Stimulated activated CD4-positive, alpha-beta T cell treated with anti-CD3 and anti-CD28 coated beads, Interleukin-15, amount 100 ng/mL, for 1 hour (primary cell): ENCODE measurements at regions not wholly inside any gene's neighbourhood (a gene's known extent, or its start where the extent isn't known, plus 50 kb on each side); places are given as distances from the start of the nearest gene placed in this dataset.
"Not testable (repeated sequence)": the region's sequence is repeated elsewhere in the genome, so short reads cannot be mapped to it uniquely, and the experiment has no call there.

ENCODE experiments used
- DNase-seq, 2 donors: peaks; one replicate each; pipeline ENCODE4 v3.0.0-alpha.2; 2020; ENCODE audit warnings: low read depth in 1 of 2, low spot score in 1 of 2

GRCh38 chr6:112504621-112505020, 157.5 kb downstream of the RFPL4B start:
- no peak for DNase-seq

GRCh38 chr6:112511441-112511840, 164.3 kb downstream of the RFPL4B start:
- no peak for DNase-seq

DNA sequence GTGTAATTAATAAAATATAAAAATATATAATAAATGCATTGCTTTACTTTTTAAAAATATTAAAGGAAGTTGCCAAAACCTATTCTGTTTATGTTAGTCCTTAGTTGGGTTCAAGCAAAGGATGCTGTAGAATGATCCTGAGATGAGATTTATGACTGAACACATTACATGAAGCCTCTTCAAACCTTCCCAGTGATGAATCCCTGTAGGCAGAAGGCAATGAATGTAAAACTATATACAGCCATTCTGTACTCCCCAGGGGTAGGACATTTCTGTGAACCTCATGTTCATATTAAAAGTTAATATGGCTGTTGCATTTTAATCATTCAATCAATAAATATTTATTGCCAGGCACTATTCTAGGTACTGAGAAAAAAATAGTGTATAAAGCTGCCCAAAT, 166.0 kb downstream of the RFPL4B start:
- DNase-seq, result no peak

GRCh38 chr6:112522587-112522986, 175.5 kb downstream of the RFPL4B start:
- no peak for DNase-seq

GRCh38 chr6:112524071-112524470, 176.9 kb downstream of the RFPL4B start:
- no peak for DNase-seq

GRCh38 chr6:112525749-112526148, 178.6 kb downstream of the RFPL4B start:
- DNase-seq, result no peak

- no peak for DNase-seq
Observed at GRCh38 chr6:112526594-112526993, 179.5 kb downstream of the RFPL4B start.

- DNase-seq, result not testable (repeated sequence)
Observed at GRCh38 chr6:112528306-112528705, 181.2 kb downstream of the RFPL4B start.

DNA sequence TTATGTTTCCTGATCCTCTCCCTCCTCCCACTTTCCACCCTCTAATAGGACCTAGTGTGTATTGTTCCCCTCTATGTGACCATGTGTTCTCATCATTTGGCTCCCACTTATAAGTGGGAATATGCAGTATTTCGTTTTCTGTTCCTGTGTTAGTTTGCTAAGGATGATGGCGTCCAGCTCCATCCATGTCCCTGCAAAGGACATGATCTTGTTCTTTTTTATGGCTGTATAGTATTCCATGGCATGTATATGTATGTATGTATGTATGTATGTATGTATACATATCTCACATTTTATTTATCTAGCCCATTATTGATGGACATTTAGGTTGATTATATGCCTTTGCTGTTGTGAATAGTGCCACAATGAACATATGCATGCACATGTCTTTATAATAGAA, 188.7 kb downstream of the RFPL4B start:
- no peak for DNase-seq

- no peak for DNase-seq
Observed at GRCh38 chr6:112539355-112539754, 192.2 kb downstream of the RFPL4B start.

- DNase-seq, result not testable (repeated sequence)
Observed at GRCh38 chr6:112541847-112542246, 194.7 kb downstream of the RFPL4B start.

DNA sequence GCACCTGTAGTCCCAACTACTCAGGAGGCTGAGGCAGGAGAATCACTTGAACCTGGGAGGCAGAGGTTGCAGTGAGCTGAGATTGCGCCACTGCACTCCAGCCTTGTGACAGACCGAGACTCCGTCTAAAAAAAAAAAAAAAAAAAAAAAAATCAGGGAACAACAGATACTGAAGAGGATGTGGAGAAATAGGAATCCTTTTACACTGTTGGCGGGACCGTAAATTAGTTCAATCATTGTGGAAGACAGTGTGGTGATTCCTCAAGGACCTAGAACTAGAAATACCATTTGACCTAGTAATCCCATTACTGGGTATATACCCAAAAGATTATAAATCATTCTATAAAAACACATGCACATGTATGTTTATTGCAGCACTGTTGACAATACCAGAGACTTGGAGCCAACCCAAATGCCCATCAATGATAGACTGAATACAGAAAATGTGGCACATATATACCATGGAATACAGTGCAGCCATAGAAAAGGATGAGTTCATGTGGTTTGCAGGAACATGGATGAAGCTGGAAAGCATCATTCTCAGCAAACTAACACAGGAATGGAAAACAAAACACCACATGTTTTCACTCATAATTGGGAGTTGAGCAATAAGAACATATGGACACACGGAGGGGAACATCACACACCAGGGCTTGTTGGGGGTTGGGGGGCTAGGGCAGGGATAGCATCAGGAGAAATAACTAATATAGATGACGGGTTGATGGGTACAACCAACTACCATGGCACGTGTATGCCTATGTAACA, 200.4 kb downstream of the RFPL4B start:
- not testable (repeated sequence) for DNase-seq

DNA sequence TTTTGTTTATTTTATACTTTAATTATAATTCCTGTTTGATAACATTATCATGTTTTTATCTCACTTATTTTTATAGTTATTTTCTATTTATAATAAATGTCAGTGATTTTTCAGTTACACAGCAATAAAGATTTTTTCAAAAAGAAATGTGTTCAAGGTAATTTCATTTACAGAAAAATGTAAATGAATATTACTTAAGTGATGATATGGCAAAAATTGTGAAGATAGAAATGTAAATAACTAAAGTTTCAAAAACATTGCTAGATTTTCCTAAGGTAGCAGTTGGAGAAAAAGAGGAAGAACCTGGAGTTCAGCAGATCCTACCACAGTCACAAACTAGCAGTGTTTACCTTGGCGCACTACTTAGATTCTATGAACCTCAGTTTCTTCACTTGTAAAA, 202.6 kb downstream of the RFPL4B start:
- no peak for DNase-seq

GRCh38 chr6:112557435-112557834, 210.3 kb downstream of the RFPL4B start:
- no peak for DNase-seq

- DNase-seq, result no peak
Observed at GRCh38 chr6:112557961-112558360, 210.8 kb downstream of the RFPL4B start.

DNA sequence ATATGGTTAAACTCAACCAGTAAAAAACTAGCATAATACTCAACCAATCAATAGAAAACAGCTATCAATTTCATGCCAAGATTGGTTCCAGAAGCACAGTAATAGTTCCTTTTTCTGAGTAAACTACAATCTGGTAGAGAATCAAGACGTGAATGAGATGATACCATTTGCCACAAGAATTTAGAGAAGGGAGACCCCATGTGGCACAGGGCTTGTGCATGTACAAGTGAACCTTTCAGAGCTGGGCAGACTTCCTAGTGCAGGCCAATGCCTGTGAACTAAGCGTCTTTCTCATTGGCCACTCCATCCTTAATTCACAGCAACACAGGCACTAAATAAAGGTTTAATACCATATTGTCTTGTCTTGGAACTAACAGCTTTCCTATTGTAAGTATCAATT, 213.5 kb downstream of the RFPL4B start:
- DNase-seq, result no peak

DNA sequence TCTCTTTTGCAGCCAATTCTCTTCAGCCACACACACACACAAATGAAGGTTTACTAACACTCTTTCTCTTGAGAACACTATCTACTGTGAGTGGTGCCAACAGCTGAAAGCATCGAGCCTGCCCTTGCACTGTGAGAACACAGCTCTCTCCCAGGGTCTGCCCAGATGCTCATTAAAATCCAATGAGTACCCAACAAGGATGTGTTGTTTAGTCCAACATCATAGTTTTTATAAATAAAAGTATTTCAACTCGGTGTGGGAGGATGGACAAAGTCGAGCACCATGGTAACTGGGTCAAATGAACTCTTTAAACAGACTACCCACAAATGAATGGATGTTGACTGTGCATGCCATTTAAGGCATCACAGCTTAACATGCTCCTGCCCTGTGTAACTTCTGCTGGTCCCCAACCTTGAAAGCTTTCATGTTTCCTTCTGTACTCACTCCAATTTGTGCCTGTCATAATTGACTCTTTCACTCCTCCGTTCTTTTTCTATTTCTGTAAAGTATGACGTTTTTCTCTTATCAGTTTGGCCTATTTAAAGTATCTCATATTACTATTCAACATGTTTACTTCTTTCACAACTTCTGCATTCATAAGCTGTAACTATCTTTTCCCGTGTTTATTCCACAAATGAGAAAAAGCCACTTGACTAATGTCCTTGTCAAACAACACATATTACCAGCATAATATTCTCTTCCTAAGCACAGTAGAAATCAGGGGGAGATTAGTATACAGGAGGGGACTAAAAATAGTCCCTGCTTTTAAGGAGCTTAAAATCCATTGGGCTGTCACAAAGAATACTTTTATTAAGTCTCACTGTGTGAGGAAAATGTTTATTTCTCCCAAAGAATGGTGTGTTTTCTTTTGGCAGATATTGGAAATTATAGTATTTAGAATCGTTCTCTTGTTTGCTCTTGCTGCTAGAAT, 215.4 kb downstream of the RFPL4B start:
- DNase-seq, result no peak

DNA sequence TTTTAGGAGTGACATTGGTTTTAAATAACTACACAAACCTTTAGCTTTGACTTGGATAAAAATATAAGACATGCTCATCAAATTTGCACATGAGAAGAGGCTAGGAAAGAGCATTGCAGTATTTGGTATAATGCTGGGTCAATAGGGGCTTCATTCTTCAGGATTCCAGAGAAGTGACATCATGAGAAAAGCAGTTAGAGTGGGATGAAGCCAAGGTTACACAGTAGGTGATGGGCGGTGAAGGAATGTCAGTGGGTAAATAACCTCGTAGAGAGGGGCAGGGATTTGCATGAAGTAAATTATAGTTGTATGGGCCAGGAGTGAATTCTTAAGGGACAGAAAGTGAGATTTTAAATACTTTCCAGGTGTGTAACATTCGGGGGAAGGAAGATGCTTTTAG, 216.2 kb downstream of the RFPL4B start:
- DNase-seq, result no peak

- DNase-seq, result no peak
Observed at GRCh38 chr6:112568066-112568465, 220.9 kb downstream of the RFPL4B start.

DNA sequence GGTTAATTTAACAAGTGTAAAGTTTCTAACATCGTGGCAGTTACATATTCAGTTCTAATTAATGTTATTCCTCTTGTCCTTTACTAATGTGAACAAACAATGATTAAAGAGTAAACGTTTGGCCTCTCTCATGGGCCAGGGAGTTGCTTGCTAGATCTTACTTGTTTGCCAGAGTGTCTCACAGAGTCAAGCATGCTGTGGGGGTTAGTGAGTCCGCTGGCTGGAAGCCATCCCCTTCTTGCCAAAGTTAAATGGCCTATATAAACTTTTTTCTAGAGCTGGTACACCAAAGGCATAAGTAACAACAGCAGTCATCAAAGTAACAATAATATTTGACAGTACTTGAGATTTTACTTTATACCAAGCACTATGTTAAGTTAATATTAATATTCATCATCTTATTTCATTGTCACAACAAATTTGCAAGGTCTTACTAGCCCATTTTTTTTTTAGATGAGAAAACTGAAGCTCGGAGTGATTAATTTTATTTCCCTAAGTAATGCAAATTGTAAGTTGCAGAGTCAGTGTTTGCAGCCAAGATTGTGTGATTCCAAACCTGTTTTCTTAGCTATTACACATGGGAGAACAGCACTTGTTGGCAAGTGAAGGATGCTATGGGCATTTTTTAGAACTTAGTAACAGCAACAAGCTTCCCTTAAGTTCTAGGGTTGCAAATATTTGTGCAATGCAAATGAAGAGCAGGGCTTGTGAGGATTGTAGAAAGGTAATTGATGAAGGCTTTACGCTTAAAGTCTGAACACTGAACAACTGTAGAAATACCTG, 224.5 kb downstream of the RFPL4B start:
- no peak for DNase-seq

DNA sequence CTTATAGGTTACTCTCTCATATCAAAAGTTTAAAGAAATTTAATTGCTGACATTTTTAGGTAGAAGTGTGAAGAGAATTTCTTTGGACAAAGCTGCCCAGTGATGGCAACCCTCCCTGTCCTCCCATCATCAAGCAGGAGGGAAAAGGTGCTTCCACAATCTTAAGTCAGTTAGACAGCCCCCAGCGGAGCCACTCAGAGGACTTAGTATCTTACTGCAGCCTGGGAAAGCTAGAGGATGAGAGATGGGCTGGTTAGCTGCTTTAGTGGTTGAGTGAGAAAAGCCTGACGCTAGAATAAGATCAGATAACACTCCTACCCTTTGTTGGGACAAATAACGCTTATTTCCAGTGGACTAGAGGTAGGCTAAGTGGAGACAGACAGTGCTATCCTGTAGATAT, 227.1 kb downstream of the RFPL4B start:
- no peak for DNase-seq
